NOMO-1 treated with dmso at 0.1 percent for 144 hours (cell line): ENCODE measurements at regions not wholly inside any gene's neighbourhood (a gene's known extent, or its start where the extent isn't known, plus 50 kb on each side); places are given as distances from the start of the nearest gene placed in this dataset.
"Not testable (repeated sequence)": the region's sequence is repeated elsewhere in the genome, so short reads cannot be mapped to it uniquely, and the experiment has no call there.

Experiments
- DNase-seq: peaks from one replicate; lab custom pipeline; 2025; ENCODE audit not compliant: unreplicated experiment; lab: John Stamatoyannopoulos, UW

DNA sequence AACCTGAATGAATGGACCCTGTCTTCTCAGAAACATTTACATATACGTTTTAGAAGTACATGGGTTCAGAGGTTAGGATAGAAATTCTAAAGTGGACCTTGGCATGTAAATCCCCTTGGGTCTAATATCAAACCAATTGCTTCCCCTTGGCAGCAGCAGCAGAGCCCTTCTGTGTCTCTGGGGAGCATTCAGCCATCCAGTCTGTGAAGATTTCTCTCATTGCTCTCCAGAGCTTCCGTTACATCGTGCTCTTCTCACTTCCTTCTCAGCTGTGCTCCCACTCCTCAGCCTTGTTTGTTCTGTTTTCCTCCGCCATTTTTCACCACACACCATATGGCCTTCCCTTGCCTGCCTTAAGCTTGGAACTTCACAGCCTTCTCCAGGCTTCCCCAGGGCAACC, 61.5 kb upstream of the ATP1B1 start:
- no peak for DNase-seq

DNA sequence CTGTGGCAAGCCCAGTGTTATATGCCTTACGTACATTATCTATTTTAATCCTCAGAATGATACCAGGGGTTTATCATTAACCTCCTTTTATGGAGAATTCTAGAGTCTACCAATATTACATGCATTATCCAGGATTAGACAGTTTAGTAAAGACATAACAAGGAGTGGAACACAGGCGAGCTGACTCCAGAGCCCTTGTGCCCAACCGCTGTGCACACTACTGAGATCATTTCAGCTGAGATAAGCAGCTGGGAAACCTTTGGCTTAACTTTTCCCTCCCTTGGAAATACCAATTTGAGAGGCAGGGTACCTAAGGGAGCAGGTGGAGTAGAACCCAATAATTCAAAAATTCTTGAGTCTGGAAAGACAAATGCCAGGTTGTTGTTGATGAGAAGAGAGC, 59.8 kb upstream of the ATP1B1 start:
- no peak for DNase-seq

DNA sequence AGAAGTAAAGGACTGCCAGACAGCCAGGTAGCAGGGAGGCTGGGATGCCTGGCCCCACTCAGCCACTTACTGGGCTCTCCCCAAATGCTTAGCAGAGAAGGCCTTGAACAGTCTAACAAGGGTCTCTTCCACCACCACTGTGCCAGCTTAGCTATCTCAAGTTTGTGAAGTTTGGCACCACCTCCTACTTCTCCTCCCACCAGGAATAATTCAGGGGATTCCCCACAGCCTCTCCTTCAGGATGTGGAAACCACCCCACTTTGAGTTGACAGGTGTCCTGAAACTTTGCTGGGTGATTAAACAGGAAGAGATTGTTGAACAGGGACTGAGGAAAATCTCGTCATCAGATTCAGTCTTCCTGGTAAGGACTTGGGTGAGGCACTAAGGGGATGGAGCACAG, 59.4 kb upstream of the ATP1B1 start:
- no peak for DNase-seq

DNA sequence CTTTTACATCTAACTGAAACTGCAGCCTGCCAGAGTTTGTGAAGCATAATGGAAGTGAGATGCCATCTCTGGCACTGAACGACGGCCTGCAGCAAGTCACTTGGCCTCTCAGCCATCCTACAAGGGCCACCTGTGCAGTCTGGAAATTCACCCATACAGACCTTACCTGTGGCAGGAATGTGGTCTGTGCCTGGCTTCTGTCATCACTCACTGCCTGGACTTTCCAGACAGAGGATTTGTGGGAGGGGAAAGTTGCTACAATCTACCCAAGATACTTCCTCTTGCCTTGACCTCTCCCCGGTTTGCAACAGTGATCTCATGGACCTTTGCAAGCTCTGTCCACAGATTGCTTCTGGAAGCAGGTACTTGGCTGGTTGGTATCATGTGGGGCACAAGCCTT, 58.4 kb upstream of the ATP1B1 start:
- DNase-seq = no peak

DNA sequence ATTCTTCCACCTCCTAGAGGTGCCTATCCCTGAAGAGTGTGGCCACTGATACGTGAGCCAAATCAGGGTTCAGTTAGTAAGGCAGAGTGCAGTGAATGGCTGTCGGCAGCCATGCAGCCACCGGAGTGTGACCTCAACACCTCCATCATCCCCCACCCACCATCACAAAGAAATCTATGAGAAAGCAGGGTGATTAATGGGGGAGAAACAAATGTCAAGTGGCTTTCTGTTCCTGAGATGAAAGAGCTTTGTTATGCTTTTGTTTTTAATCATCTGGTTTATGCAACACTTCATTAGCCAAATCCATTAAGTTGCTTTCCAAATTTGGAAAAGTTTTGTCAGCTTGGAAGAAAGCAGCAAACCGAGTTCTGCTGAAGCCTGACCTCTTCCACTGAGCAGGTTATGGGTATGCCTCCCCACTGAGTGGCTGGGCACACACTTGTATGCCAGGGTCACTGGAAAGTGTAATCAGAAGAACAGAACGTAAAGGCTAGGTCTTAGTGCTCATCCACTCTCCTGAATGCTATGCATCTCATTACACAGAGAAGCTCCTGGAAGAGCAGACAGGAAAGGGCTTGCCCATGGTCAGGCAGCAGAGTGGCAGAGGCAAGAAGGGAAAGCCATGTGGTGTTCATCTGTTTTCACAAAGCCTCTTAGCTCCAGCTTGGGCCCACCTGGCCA, 57.1 kb upstream of the ATP1B1 start:
- no peak for DNase-seq

DNA sequence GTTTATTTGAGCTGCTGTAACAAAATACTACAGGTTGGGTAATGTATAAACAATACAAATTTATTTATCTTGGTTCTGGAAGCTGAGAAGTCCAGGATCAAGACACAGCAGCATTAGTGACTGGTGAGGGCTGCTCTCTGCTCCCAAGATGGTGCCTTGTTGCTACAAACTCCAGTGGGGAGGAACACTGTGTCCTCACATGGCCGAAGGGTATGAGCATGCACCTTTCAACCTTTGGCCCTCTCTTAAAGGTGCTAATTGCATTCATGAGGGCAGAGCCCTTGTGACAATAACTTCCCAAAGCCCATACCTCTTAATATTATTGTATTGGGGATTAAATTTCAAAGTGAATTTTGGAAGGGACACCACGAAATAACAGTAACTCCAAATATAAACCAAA, 55.3 kb upstream of the ATP1B1 start:
- DNase-seq = no peak

DNA sequence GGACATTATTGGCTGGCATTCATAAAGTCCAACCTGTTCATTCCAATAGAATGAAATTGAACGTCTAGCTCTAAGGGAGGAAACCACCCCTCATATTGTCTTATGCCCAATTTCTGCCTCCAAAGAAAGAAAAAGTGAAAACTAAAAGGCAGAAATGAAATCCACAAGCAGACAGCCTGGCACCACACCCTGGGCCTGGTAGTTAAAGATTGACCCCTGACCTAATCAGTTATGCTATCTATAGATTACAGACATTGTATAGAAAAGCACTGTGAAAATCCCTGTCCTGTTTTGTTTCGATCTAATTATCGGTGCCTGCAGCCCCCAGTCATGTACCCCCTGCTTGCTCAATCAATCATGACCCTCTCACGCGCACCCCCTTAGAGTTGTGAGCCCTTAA, 54.3 kb upstream of the ATP1B1 start:
- not testable (repeated sequence) for DNase-seq

DNA sequence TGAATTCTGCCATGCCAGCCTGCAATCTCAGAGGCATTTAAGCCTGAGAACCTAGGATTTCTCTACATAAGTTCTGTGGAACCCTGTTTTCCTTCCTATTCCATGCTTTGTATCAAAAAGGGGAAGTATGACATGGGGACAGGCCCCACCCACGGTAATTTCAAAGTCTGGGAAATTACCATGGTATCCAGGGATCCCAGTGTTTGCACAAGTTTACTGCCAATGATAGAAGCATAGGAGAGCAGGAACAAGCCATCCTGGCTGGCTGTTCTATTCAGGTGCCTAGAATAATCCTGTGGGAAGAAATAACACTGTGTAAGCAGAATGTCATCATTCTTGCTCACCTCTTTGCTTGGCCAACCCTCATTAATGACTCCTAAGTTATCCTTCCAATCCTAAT, 53.8 kb upstream of the ATP1B1 start:
- DNase-seq = no peak

DNA sequence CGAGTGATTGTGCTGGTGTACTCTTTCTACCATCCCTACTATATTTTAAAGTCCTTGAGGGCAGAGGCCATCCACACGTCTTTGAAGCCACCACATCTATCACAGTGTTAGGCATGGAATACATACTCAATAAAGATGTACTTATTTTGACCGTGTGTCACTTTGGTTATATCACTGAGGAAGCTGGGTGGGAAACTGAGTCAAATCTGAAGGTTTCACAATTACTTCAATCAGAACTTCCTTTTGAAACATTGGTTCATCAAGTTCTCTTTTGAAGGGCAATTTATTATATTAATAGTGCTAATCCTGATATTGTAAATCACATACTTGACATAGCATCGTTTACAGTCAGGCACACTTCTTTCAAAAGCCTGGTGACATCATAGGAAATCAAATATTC, 53.3 kb upstream of the ATP1B1 start:
- DNase-seq = no peak
